ENCODE measurements at regions not wholly inside any gene's neighbourhood (a gene's known extent, or its start where the extent isn't known, plus 50 kb on each side); places are given as distances from the start of the nearest gene placed in this dataset.

- H3K4me3 ChIP-seq (replicated peaks; ENCODE audit: low read depth, low read length), result no peak overlapping the region
- TF ChIP-seq CTCF (IDR thresholded peaks at IDR 0.05; ENCODE audit: insufficient read depth, low read length, poor library complexity, severe bottlenecking), result no peak
- no peak for DNase-seq (ENCODE audit: extremely low read depth, insufficient read length)
Observed at GRCh38 chr4:62168681-62169080, 968.6 kb downstream of the ADGRL3 start.

GRCh38 chr4:62162606-62163005, 962.5 kb downstream of the ADGRL3 start:
- DNase-seq (ENCODE audit: extremely low read depth, insufficient read length), result no peak
- no peak for TF ChIP-seq CTCF (IDR thresholded peaks at IDR 0.05; ENCODE audit: insufficient read depth, low read length, poor library complexity, severe bottlenecking)
- H3K36me3 ChIP-seq (ENCODE audit: control insufficient read depth, insufficient read depth, low read length), result no peaks in the 10 kb centered on the region
- H3K27me3 ChIP-seq (replicated peaks; ENCODE audit: control insufficient read depth, insufficient read depth, low read length), result no peaks in the 10 kb centered on the region
- no peak overlapping the region for H3K4me3 ChIP-seq (replicated peaks; ENCODE audit: low read depth, low read length)

More at GRCh38 chr4:62168681-62169080, 968.6 kb downstream of the ADGRL3 start:
- Histone ChIP-seq H3K27me3 (replicated peaks; ENCODE audit: control insufficient read depth, insufficient read depth, low read length) (no peaks in the 10 kb centered on the region), H3K36me3 (ENCODE audit: control insufficient read depth, insufficient read depth, low read length) (no peaks in the 10 kb centered on the region)

- DNase-seq (ENCODE audit: extremely low read depth, insufficient read length), result no peak
- no peaks in the 10 kb centered on the region for H3K36me3 ChIP-seq (ENCODE audit: control insufficient read depth, insufficient read depth, low read length)
- no peak overlapping the region for H3K4me3 ChIP-seq (replicated peaks; ENCODE audit: low read depth, low read length)
- no peaks in the 10 kb centered on the region for H3K27me3 ChIP-seq (replicated peaks; ENCODE audit: control insufficient read depth, insufficient read depth, low read length)
- TF ChIP-seq CTCF (IDR thresholded peaks at IDR 0.05; ENCODE audit: insufficient read depth, low read length, poor library complexity, severe bottlenecking), result no peak
Observed at GRCh38 chr4:62161446-62161845, 961.3 kb downstream of the ADGRL3 start.

- no peak for TF ChIP-seq CTCF (IDR thresholded peaks at IDR 0.05; ENCODE audit: insufficient read depth, low read length, poor library complexity, severe bottlenecking)
- Histone ChIP-seq H3K27me3 (replicated peaks; ENCODE audit: control insufficient read depth, insufficient read depth, low read length) (no peaks in the 10 kb centered on the region), H3K36me3 (ENCODE audit: control insufficient read depth, insufficient read depth, low read length) (no peaks in the 10 kb centered on the region), H3K4me3 (replicated peaks; ENCODE audit: low read depth, low read length) (no peak overlapping the region)
- no peak for DNase-seq (ENCODE audit: extremely low read depth, insufficient read length)
Observed at GRCh38 chr4:62159876-62160275, 959.8 kb downstream of the ADGRL3 start.

GRCh38 chr4:62159306-62159705, 959.2 kb downstream of the ADGRL3 start:
- TF ChIP-seq CTCF (IDR thresholded peaks at IDR 0.05; ENCODE audit: insufficient read depth, low read length, poor library complexity, severe bottlenecking), result no peak
- DNase-seq (ENCODE audit: extremely low read depth, insufficient read length), result no peak
- no peaks in the 10 kb centered on the region for H3K36me3 ChIP-seq (ENCODE audit: control insufficient read depth, insufficient read depth, low read length)

GRCh38 chr4:62156205-62156604, 956.1 kb downstream of the ADGRL3 start:
- DNase-seq (ENCODE audit: extremely low read depth, insufficient read length), result no peak
- H3K27me3 ChIP-seq (replicated peaks; ENCODE audit: control insufficient read depth, insufficient read depth, low read length), result no peaks in the 10 kb centered on the region
- H3K36me3 ChIP-seq (ENCODE audit: control insufficient read depth, insufficient read depth, low read length), result no peaks in the 10 kb centered on the region
- no peak for TF ChIP-seq CTCF (IDR thresholded peaks at IDR 0.05; ENCODE audit: insufficient read depth, low read length, poor library complexity, severe bottlenecking)
- H3K4me3 ChIP-seq (replicated peaks; ENCODE audit: low read depth, low read length), result no peak overlapping the region

More at GRCh38 chr4:62159306-62159705, 959.2 kb downstream of the ADGRL3 start:
- H3K27me3 ChIP-seq (replicated peaks; ENCODE audit: control insufficient read depth, insufficient read depth, low read length), result no peaks in the 10 kb centered on the region
- H3K4me3 ChIP-seq (replicated peaks; ENCODE audit: low read depth, low read length), result no peak overlapping the region

Data from GM06990 (cell line).